ENCODE measurements at regions not wholly inside any gene's neighbourhood (a gene's known extent, or its start where the extent isn't known, plus 50 kb on each side); places are given as distances from the start of the nearest gene placed in this dataset.

- DNase-seq, result peak; percentile 84 to 87
Measured at GRCh38 chr2:222993920-222994650, 57.9 kb upstream of the KCNE4 start.

GRCh38 chr2:222998459-222998858 is 53.5 kb upstream of the KCNE4 start:
- DNase-seq, result no peak

- no peak for DNase-seq
Measured at GRCh38 chr2:223000872-223001796, 50.9 kb upstream of the KCNE4 start.

GRCh38 chr2:223001797-223002175 is 50.2 kb upstream of the KCNE4 start:
- DNase-seq, result no peak
